HepG2 (cell line): ENCODE measurements at regions not wholly inside any gene's neighbourhood (a gene's known extent, or its start where the extent isn't known, plus 50 kb on each side); places are given as distances from the start of the nearest gene placed in this dataset.

ENCODE experiments used
- CTCF ChIP-seq: sonication (generic); formaldehyde crosslinking; IDR thresholded peaks from 2 replicates; pipeline ENCODE4 v1.5.0; 2020; ENCODE audit warnings: mild to moderate bottlenecking, missing genetic modification reagents, moderate library complexity
- EP300 ChIP-seq, 3 experiments: sonication (generic) in 1 of 3; formaldehyde crosslinking in 1 of 3; IDR thresholded peaks; 2 replicates each; pipeline versions ENCODE4 v1.5.1 to v1.6.1; 2011 to 2020; ENCODE audit warnings: low read depth in 2 of 3, low read length in 2 of 3, borderline replicate concordance in 1 of 3, improper control_type of control experiment in 1 of 3, mild to moderate bottlenecking in 1 of 3, missing genetic modification reagents in 1 of 3, moderate library complexity in 1 of 3
- JUN ChIP-seq: sonication (generic); formaldehyde crosslinking; IDR thresholded peaks from 2 replicates; pipeline ENCODE4 v1.4.0; 2020; ENCODE audit warnings: mild to moderate bottlenecking, missing genetic modification reagents
- KLF16 ChIP-seq, 2 experiments: sonication (generic) in 1 of 2; formaldehyde crosslinking in 1 of 2; IDR thresholded peaks; 2 replicates each; pipeline versions ENCODE4 v1.6.1 to v1.8.0; 2016 to 2023; ENCODE audit warnings: missing genetic modification reagents in 2 of 2, missing compliant biosample characterization in 1 of 2
- NBN ChIP-seq: fragments of 450-650 bp; conservative IDR thresholded peaks from 2 replicates; pipeline ENCODE4 v1.6.1; 2017
- POLR2A ChIP-seq, 2 experiments: IDR thresholded peaks; 2 replicates each; pipeline ENCODE4 v1.6.1; 2011; ENCODE audit warnings: low read depth in 2 of 2, low read length in 2 of 2, mild to moderate bottlenecking in 1 of 2, moderate library complexity in 1 of 2; ENCODE audit not compliant: insufficient read depth in 1 of 2
- U2AF2 ChIP-seq: fragments of 200-400 bp; formaldehyde crosslinking; IDR thresholded peaks from 2 replicates; pipeline ENCODE4 v1.6.1; 2017; ENCODE audit warnings: low read depth, mild to moderate bottlenecking, low read length
- ZNF224 ChIP-seq: sonication (generic); formaldehyde crosslinking; IDR thresholded peaks from 2 replicates; pipeline ENCODE4 v1.5.0; 2020; ENCODE audit warnings: mild to moderate bottlenecking, missing genetic modification reagents
- ZNF337 ChIP-seq: sonication (generic); formaldehyde crosslinking; IDR thresholded peaks from 2 replicates; pipeline ENCODE4 v1.5.1; 2020; ENCODE audit warnings: missing genetic modification reagents, low read depth, mild to moderate bottlenecking, borderline replicate concordance
- ZNF550 ChIP-seq: sonication (generic); formaldehyde crosslinking; IDR thresholded peaks from 2 replicates; pipeline ENCODE4 v1.4.0; 2020; ENCODE audit warnings: mild to moderate bottlenecking, missing genetic modification reagents, borderline replicate concordance
- ZNF562 ChIP-seq: sonication (generic); formaldehyde crosslinking; IDR thresholded peaks from 2 replicates; pipeline ENCODE4 v1.8.0; 2022; ENCODE audit warnings: missing genetic modification reagents, borderline replicate concordance
- ZNF589 ChIP-seq: sonication (generic); formaldehyde crosslinking; conservative IDR thresholded peaks from 2 replicates; pipeline ENCODE4 v1.8.0; 2022; ENCODE audit warnings: mild to moderate bottlenecking, moderate library complexity, missing genetic modification reagents
- ZNF83 ChIP-seq: sonication (generic); formaldehyde crosslinking; IDR thresholded peaks from 2 replicates; pipeline ENCODE4 v1.4.0; 2020; ENCODE audit warnings: missing genetic modification reagents, mild to moderate bottlenecking, borderline replicate concordance
- TF ChIP-seq, protein P1 (sequence below): IDR thresholded peaks from 2 replicates; pipeline ENCODE4 v1.6.1; 2016

GRCh38 chr15:93432474-93432873, 343.5 kb upstream of the RGMA start:
- TF ChIP-seq ZNF83 (CRISPR knock-in tag) (no peak), ZNF337 (CRISPR knock-in tag) (no peak), POLR2A (IDR thresholded peaks at IDR 0.05; ENCODE audit: insufficient read depth in 1 of 2, low read depth in 2 of 2, low read length in 2 of 2) (no peak), ZNF550 (CRISPR knock-in tag) (no peak), JUN (CRISPR knock-in tag) (no peak), KLF16 (CRISPR knock-in tag; IDR thresholded peaks at IDR 0.05) (no peak), ZNF589 (no peak), EP300 (IDR thresholded peaks at IDR 0.05; ENCODE audit: low read depth in 2 of 2, low read length in 2 of 2) (no peak), EP300 (CRISPR knock-in tag; IDR thresholded peaks at IDR 0.05; ENCODE audit: borderline replicate concordance) (no peak), NBN (no peak), ZNF224 (no peak), U2AF2 (no peak), ZNF562 (CRISPR knock-in tag) (no peak), CTCF (CRISPR knock-in tag) (no peak)
- TF ChIP-seq, protein P1, sequence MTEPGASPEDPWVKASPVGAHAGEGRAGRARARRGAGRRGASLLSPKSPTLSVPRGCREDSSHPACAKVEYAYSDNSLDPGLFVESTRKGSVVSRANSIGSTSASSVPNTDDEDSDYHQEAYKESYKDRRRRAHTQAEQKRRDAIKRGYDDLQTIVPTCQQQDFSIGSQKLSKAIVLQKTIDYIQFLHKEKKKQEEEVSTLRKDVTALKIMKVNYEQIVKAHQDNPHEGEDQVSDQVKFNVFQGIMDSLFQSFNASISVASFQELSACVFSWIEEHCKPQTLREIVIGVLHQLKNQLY (CRISPR knock-in tag), result no peak
